Endothelial cell of umbilical vein (primary cell): ENCODE measurements at regions not wholly inside any gene's neighbourhood (a gene's known extent, or its start where the extent isn't known, plus 50 kb on each side); places are given as distances from the start of the nearest gene placed in this dataset.

Experiments
- BruUV-seq: library from RNA; stranded (reverse); fragments of 400-500 nt; replicated peaks from 2 replicates; lab custom pipeline; 2021; lab: Mats Ljungman, UMichigan
- CTCF ChIA-PET: fragments of 300-600, 350-600 bp; sonication (Branson Sonifier 250); formaldehyde crosslinking; loops from one replicate; lab custom pipeline; 2021; ENCODE audit warnings: antibody characterized with exemption, inconsistent platforms; lab: Charles Lee
- POLR2A ChIA-PET: fragments of 300-600, 350-600 bp; sonication (Branson Sonifier 250); formaldehyde crosslinking; loops from one replicate; lab custom pipeline; 2021; ENCODE audit warnings: antibody characterized with exemption, inconsistent platforms; lab: Charles Lee
- DNase-seq: peaks from one replicate; pipeline ENCODE4 v3.0.0-alpha.2; 2011; ENCODE audit warnings: low read depth, low spot score
- FAIRE-seq: peaks from 2 replicates; lab custom pipeline; 2011; peaks lifted over from hg19 to GRCh38; lab: Jason Lieb, UNC
- H2AFZ ChIP-seq: 2 replicates; pipeline ENCODE4 v1.6.0; 2012; ENCODE audit warnings: low read depth, low read length, control low read depth, inconsistent platforms
- H3K27ac ChIP-seq: 2 replicates; pipeline ENCODE4 v1.5.1; 2011; ENCODE audit warnings: low read depth, mild to moderate bottlenecking, control low read depth, low read length, moderate library complexity; ENCODE audit not compliant: insufficient read depth
- H3K27me3 ChIP-seq, 2 experiments: 2 replicates each; pipeline versions ENCODE4 v1.6.0 to v1.6.1; 2011; ENCODE audit warnings: low read length in 2 of 2, mixed read lengths in 1 of 2; ENCODE audit not compliant: control insufficient read depth in 2 of 2, insufficient read depth in 2 of 2
- H3K36me3 ChIP-seq, 2 experiments: 2 replicates in 1 of 2; 3 replicates in 1 of 2; pipeline ENCODE4 v1.5.1; 2011; ENCODE audit warnings: low read length in 2 of 2, mild to moderate bottlenecking in 1 of 2, moderate library complexity in 1 of 2; ENCODE audit not compliant: control insufficient read depth in 2 of 2, insufficient read depth in 2 of 2; ENCODE audit errors: extremely low read depth in 1 of 2
- H3K4me1 ChIP-seq: 3 replicates; pipeline ENCODE4 v1.5.1; 2011; ENCODE audit warnings: mild to moderate bottlenecking, low read length; ENCODE audit not compliant: control insufficient read depth, insufficient read depth; ENCODE audit errors: extremely low read depth
- H3K4me2 ChIP-seq: 2 replicates; pipeline ENCODE4 v1.6.1; 2011; ENCODE audit warnings: low read length, control low read depth, mixed read lengths; ENCODE audit not compliant: insufficient read depth
- H3K4me3 ChIP-seq, 3 experiments: fragments of 200-600 bp in 1 of 3; sonication (generic), shearing (Covaris generic) in 1 of 3; replicated peaks in 1 of 3; 2 replicates each; pipeline ENCODE4 v1.5.1; 2011 to 2016; ENCODE audit warnings: control low read depth in 3 of 3, low read length in 3 of 3, mild to moderate bottlenecking in 2 of 3, inconsistent platforms in 1 of 3, low read depth in 1 of 3, moderate library complexity in 1 of 3; ENCODE audit not compliant: insufficient read depth in 1 of 3
- H3K79me2 ChIP-seq: 2 replicates; pipeline ENCODE4 v1.6.0; 2012; ENCODE audit warnings: low read length, inconsistent platforms; ENCODE audit not compliant: control insufficient read depth, insufficient read depth
- H3K9ac ChIP-seq: replicated peaks from 2 replicates; pipeline ENCODE3; 2011; ENCODE audit warnings: low read length, control low read depth; ENCODE audit not compliant: insufficient read depth; ENCODE audit errors: extremely low read depth
- H3K9me1 ChIP-seq: replicated peaks from 3 replicates; pipeline ENCODE4 v1.6.0; 2011; ENCODE audit warnings: mild to moderate bottlenecking, low read length; ENCODE audit not compliant: control insufficient read depth, insufficient read depth; ENCODE audit errors: extremely low read depth
- H3K9me3 ChIP-seq: replicated peaks from 2 replicates; pipeline ENCODE4 v1.5.1; 2012; ENCODE audit warnings: low read length, inconsistent platforms; ENCODE audit not compliant: control insufficient read depth, insufficient read depth
- H4K20me1 ChIP-seq: replicated peaks from 2 replicates; pipeline ENCODE3; 2011; ENCODE audit warnings: mild to moderate bottlenecking, low read length; ENCODE audit not compliant: control insufficient read depth, insufficient read depth; ENCODE audit errors: extremely low read depth
- EZH2 ChIP-seq: IDR thresholded peaks from 2 replicates; pipeline ENCODE4 v1.6.1; 2012; ENCODE audit warnings: borderline replicate concordance, low read depth, mild to moderate bottlenecking, moderate library complexity, low read length, inconsistent platforms; ENCODE audit not compliant: severe bottlenecking
- FOS ChIP-seq: IDR thresholded peaks from 2 replicates; pipeline ENCODE4 v1.6.1; 2011; ENCODE audit warnings: mild to moderate bottlenecking, low read length, moderate library complexity, borderline replicate concordance; ENCODE audit not compliant: insufficient read depth
- GATA2 ChIP-seq: IDR thresholded peaks from 2 replicates; pipeline ENCODE4 v1.7.0; 2011; ENCODE audit warnings: low read depth, mild to moderate bottlenecking, moderate library complexity, mixed read lengths, low read length; ENCODE audit not compliant: insufficient read length, insufficient read depth
- MYC ChIP-seq: IDR thresholded peaks from one replicate; pipeline ENCODE4 v1.6.1; 2011; ENCODE audit warnings: mild to moderate bottlenecking, low read depth, low read length
- POLR2A ChIP-seq: IDR thresholded peaks from 2 replicates; pipeline ENCODE4 v1.6.1; 2012; ENCODE audit warnings: low read depth, mild to moderate bottlenecking, control low read depth, low read length
- POLR2AphosphoS5 ChIP-seq: IDR thresholded peaks from 2 replicates; pipeline ENCODE4 v1.6.1; 2012; ENCODE audit warnings: low read depth, mild to moderate bottlenecking, control low read depth, low read length, moderate library complexity; ENCODE audit not compliant: insufficient read depth
- dilution Hi-C: fragments of 300-500 bp; cut with MboI; formaldehyde crosslinking; loops from one replicate; pipeline ENCODE4 v1.15.0; 2019; ENCODE audit warnings: low sequenced_read_pairs; ENCODE audit not compliant: extremely low pct_ligation_motif_present
- intact Hi-C: fragments of 100-400 bp; cut with micrococcal nuclease; formaldehyde crosslinking; loops from one replicate; pipeline ENCODE4 v1.10.0; 2022
- TF ChIP-seq, protein P1 (sequence below): IDR thresholded peaks from 2 replicates; pipeline ENCODE4 v1.6.1; 2011; ENCODE audit not compliant: insufficient read depth, insufficient read length

DNA sequence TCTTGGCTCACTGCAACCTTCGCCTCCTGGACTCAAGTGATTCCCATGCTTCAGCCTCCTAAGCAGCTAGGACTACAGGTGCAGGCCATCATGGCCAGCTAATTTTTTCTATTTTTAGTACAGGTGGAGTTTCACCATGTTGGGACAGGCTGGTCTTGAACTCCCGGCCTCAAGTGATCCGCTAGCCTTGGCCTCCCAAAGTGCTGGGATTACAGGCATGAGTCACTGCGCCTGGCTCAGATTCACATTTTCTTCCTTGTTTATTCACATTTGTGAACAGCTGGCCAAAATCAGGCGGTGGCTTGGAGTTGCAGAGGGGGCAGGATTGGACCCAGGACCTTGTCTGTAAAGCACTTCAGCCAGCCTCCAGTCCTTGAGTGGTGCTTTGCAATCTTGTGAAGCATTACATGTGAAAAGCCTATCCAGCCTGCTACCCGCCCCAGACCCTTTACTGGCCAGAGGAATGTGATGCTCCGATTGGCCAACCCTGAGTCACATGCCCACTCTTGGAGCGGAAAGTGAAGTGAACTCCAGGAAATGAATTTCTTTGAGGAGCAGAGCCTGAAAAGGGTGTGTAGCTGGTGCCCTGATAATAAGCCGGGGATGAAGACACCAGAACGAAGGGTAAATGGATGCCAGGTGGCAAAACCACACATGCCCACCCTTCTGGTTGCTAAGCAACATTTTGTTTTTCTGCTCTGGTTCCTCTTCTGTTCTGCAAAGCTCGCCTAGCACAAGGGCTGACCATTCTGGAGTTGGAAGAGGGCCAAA, 62.6 kb upstream of the PTPRJ start:
- FAIRE-seq (peak; percentile 88), DNase-seq (peak; percentile 82)
- dilution Hi-C loops (no loop called here), intact Hi-C loops (loop anchor here (1.0 to 5.0 kb wide), 3 partner anchors 12 to 150 kb away; partner anchors contain the start of gene FNBP4)
- H3K9me1 ChIP-seq: no peaks in the 10 kb centered on the region
- no peaks in the 10 kb centered on the region for H3K9me3 ChIP-seq
- H3K9ac ChIP-seq: no peak overlapping the region
- TF ChIP-seq POLR2A (peak; percentile 42), EZH2 (no peak), GATA2 (no peak), POLR2AphosphoS5 (no peak), FOS (peak; percentile 9), MYC (no peak)
- TF ChIP-seq, protein P1, sequence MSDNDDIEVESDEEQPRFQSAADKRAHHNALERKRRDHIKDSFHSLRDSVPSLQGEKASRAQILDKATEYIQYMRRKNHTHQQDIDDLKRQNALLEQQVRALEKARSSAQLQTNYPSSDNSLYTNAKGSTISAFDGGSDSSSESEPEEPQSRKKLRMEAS: peak; percentile 92
- peak overlapping the region; percentile 51 for H3K4me2 ChIP-seq
- no peaks in the 10 kb centered on the region for H4K20me1 ChIP-seq
- no peak overlapping the region for H3K4me3 ChIP-seq
- ChIA-PET POLR2A (no interaction called here), CTCF (no interaction called here)
- no peaks in the 10 kb centered on the region for H3K79me2 ChIP-seq
- no TSS peak for BruUV-seq
- peaks cover 39% of the 10 kb centered on the region for H3K4me1 ChIP-seq
- H3K27me3 ChIP-seq: no peaks in the 10 kb centered on the region
- peak overlapping the region; percentile 83 for H2AFZ ChIP-seq
- no peaks in the 10 kb centered on the region for H3K36me3 ChIP-seq
- H3K27ac ChIP-seq: peak overlapping the region; percentile 63
